Colonic mucosa (tissue), 4 donors: ENCODE measurements at regions not wholly inside any gene's neighbourhood (a gene's known extent, or its start where the extent isn't known, plus 50 kb on each side); places are given as distances from the start of the nearest gene placed in this dataset.

Source experiments
- DNase-seq: peaks from one replicate; pipeline ENCODE4 v3.0.0-alpha.2; 2020
- H3K27ac ChIP-seq: fragments of 200-600 bp; one replicate; pipeline ENCODE4 v1.8.0; 2021
- H3K27me3 ChIP-seq: fragments of 200-600 bp; one replicate; pipeline ENCODE4 v1.8.0; 2021
- H3K36me3 ChIP-seq: fragments of 200-600 bp; one replicate; pipeline ENCODE4 v1.8.0; 2021
- H3K4me1 ChIP-seq: fragments of 200-600 bp; one replicate; pipeline ENCODE4 v1.8.0; 2021; ENCODE audit warnings: mild to moderate bottlenecking
- H3K4me3 ChIP-seq: fragments of 200-600 bp; one replicate; pipeline ENCODE4 v1.8.0; 2021
- H3K9ac ChIP-seq, 2 donors: one replicate each; pipeline ENCODE4 v1.7.0; 2013; ENCODE audit warnings: control low read depth in 2 of 2, low read depth in 2 of 2, low read length in 2 of 2
- H3K9me3 ChIP-seq: fragments of 200-600 bp; one replicate; pipeline ENCODE4 v1.8.0; 2021
- CTCF ChIP-seq: fragments of 200-600 bp; IDR thresholded peaks from one replicate; pipeline ENCODE4 v1.8.0; 2022; ENCODE audit warnings: antibody characterized with exemption, mild to moderate bottlenecking
- intact Hi-C: fragments of 100-400 bp; cut with DNase I; formaldehyde crosslinking; loops from one replicate; pipeline ENCODE4 v1.14.1; 2022
- donor health status: healthy.
- donor health status: DM: no; HTN: no; CAD: no.
- donor health status: DM: no; HTN: no; CAD: no.

DNA sequence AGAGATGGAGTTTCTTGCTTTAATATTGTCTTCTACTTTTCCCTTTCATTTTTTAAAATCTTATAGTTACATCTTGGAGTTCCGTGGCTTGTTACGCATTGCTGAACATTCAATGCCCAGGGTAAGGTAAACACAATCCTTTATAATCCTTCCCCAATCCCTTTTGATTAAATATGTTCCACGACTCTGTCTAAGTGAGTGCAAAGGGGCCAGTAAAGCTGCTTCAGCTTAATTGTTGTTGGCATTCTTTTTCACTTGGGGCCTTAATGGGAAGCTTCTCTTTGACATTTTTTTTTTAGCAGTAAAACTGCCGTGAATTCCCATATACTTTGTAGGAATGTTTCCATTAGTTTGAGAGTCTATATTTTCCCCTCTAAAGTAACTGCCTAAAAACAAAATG, 1028.1 kb downstream of the C4orf33 start:
- Histone ChIP-seq H3K9ac (no peak overlapping the region), H3K36me3 (no peaks in the 10 kb centered on the region), H3K27ac (no peak overlapping the region), H3K9me3 (no peaks in the 10 kb centered on the region), H3K27me3 (no peaks in the 10 kb centered on the region), H3K4me1 (no peaks in the 10 kb centered on the region), H3K4me3 (no peak overlapping the region)
- intact Hi-C loops: no loop called here
- no peak for TF ChIP-seq CTCF
- no peak for DNase-seq

- H3K27me3 ChIP-seq: no peaks in the 10 kb centered on the region
- no peak for TF ChIP-seq CTCF
- no peak for DNase-seq
- no peak overlapping the region for H3K9ac ChIP-seq
- no peaks in the 10 kb centered on the region for H3K4me1 ChIP-seq
- H3K36me3 ChIP-seq: no peaks in the 10 kb centered on the region
- H3K9me3 ChIP-seq: no peaks in the 10 kb centered on the region
- H3K4me3 ChIP-seq: no peak overlapping the region
- intact Hi-C loops: no loop called here
- no peak overlapping the region for H3K27ac ChIP-seq
Measured at GRCh38 chr4:130125467-130125866, 1029.5 kb downstream of the C4orf33 start.

DNA sequence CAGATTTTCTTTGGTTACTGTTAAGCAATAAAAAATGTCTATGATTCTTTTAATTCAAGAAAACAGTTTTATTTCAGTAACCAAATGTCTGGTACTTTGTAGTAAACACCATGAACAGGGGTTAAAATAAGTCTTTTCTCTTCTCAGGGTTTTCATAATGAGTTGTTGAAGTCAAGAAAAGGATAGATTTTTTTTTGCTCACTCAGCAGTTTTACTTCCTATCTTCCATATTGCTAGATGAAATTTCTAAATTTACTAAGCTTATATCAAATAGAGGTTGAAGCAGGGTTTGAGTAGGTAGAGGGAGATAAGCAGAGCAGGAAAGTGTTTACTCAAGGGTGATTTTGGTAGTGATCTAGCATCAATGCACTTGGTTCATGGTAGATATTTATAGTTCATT, 1031.3 kb downstream of the C4orf33 start:
- DNase-seq: no peak
- H3K9me3 ChIP-seq: no peaks in the 10 kb centered on the region
- H3K4me3 ChIP-seq: no peak overlapping the region
- no peak for TF ChIP-seq CTCF
- H3K4me1 ChIP-seq: no peaks in the 10 kb centered on the region
- no peak overlapping the region for H3K27ac ChIP-seq
- intact Hi-C loops: no loop called here
- no peak overlapping the region for H3K9ac ChIP-seq
- H3K36me3 ChIP-seq: no peaks in the 10 kb centered on the region
- H3K27me3 ChIP-seq: no peaks in the 10 kb centered on the region

DNA sequence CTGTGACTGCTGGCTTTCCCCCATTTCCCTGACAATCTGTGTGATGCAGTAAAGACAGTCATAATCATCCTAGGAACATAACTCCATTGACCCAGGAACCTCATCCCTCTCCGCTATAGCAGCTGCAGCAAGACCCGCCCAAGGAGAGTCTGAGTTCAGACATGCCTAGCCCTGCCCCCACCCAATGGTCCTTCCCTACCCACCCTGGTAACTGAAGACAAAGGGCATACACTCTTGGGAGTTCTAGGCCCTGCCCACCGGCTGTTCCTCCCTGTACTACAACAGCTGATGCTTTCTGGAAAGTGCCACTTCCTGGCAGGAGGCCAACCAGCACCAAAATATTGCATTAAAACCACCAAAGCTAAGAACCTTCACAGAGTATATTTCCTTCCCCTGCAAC, 1035.6 kb downstream of the C4orf33 start:
- no peak for DNase-seq
- no peak overlapping the region for H3K4me3 ChIP-seq
- TF ChIP-seq CTCF: no peak
- no peaks in the 10 kb centered on the region for H3K27me3 ChIP-seq
- no peak overlapping the region for H3K27ac ChIP-seq
- H3K36me3 ChIP-seq: no peaks in the 10 kb centered on the region
- H3K9ac ChIP-seq: no peak overlapping the region
- intact Hi-C loops: no loop called here
- no peaks in the 10 kb centered on the region for H3K9me3 ChIP-seq
- H3K4me1 ChIP-seq: no peaks in the 10 kb centered on the region

- H3K27ac ChIP-seq: no peak overlapping the region
- H3K36me3 ChIP-seq: no peaks in the 10 kb centered on the region
- intact Hi-C loops: no loop called here
- H3K4me3 ChIP-seq: no peak overlapping the region
- no peaks in the 10 kb centered on the region for H3K9me3 ChIP-seq
- no peak for DNase-seq
- H3K4me1 ChIP-seq: no peaks in the 10 kb centered on the region
- no peaks in the 10 kb centered on the region for H3K27me3 ChIP-seq
- TF ChIP-seq CTCF: no peak
- no peak overlapping the region for H3K9ac ChIP-seq
Measured at GRCh38 chr4:130141651-130142050, 1045.7 kb downstream of the C4orf33 start.

DNA sequence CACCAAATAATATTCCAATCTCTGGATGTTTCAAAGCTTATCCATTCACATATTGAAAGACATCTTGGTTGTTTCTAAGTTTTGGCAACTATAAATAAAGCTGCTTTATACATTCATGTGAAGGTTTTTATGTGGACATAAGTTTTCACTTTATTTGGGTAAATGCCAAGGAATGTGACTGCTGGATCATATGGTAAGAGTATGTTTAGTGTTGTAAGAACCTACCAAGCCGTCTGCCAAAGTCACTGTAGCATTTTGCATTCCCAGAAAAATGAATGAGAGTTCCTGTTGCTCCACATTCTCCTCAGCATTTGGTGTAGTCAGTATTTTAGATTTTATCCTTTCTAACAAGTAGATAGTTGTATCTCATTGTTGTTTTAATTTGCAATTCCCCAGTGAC, 1047.7 kb downstream of the C4orf33 start:
- Histone ChIP-seq H3K36me3 (no peaks in the 10 kb centered on the region), H3K9ac (no peak overlapping the region), H3K4me1 (no peaks in the 10 kb centered on the region), H3K4me3 (no peak overlapping the region), H3K9me3 (no peaks in the 10 kb centered on the region), H3K27ac (no peak overlapping the region), H3K27me3 (no peaks in the 10 kb centered on the region)
- no peak for DNase-seq
- intact Hi-C loops: no loop called here
- TF ChIP-seq CTCF: no peak
